ENCODE measurements at regions not wholly inside any gene's neighbourhood (a gene's known extent, or its start where the extent isn't known, plus 50 kb on each side); places are given as distances from the start of the nearest gene placed in this dataset.

DNA sequence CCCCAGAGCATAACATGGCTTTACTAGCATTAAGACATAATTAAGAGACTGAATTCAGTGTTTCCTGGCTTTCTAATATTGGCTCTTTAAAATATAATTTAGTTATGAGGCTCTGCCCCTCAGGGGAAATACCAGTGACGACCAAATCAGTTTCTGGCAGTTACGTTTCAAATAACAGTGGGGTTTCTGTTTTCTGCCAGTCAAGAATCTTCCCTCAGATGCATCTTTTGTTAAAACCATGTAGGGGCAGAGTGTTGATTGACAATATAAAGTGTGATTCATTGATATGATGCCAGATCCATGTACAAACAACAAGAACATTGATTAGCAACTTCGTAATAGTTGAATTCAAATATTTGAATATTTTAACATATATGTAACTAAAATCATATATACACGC lies 1169.7 kb downstream of the DIAPH3 start:
- no peak for TF ChIP-seq POLR2AphosphoS5 (IDR thresholded peaks at IDR 0.05; ENCODE audit: low read depth, low read length)
- TF ChIP-seq POLR2A (IDR thresholded peaks at IDR 0.05; ENCODE audit: low read depth, low read length), result no peak
- TF ChIP-seq SPI1 (IDR thresholded peaks at IDR 0.05; ENCODE audit: low read depth, low read length), result no peak
- no peak for TF ChIP-seq TAF1 (IDR thresholded peaks at IDR 0.05; ENCODE audit: low read depth, low read length)

All from GM12891 (cell line).